ENCODE measurements at regions not wholly inside any gene's neighbourhood (a gene's known extent, or its start where the extent isn't known, plus 50 kb on each side); places are given as distances from the start of the nearest gene placed in this dataset.

DNA sequence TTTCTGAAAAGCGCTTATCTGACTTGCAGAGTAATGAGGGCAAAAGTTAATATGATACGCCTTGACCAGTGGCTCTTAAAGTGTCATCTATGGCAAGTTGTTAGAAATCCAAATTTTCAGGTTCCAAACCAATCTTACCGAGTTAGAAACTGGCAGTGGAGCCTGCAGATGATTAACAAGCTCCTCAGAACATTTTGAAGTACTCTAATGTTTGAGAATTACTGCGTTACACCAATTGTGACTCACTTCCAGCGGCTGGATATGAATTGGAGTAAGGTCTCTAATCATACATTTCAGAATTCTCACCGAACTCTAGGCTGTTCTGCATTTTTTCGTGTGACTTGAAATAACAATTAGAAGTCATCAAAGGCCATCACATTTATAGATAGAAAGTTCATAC is 73.5 kb upstream of the TMPRSS15 start:
- TF ChIP-seq POLR2A (IDR thresholded peaks at IDR 0.05): no peak
- TF ChIP-seq, protein P1, sequence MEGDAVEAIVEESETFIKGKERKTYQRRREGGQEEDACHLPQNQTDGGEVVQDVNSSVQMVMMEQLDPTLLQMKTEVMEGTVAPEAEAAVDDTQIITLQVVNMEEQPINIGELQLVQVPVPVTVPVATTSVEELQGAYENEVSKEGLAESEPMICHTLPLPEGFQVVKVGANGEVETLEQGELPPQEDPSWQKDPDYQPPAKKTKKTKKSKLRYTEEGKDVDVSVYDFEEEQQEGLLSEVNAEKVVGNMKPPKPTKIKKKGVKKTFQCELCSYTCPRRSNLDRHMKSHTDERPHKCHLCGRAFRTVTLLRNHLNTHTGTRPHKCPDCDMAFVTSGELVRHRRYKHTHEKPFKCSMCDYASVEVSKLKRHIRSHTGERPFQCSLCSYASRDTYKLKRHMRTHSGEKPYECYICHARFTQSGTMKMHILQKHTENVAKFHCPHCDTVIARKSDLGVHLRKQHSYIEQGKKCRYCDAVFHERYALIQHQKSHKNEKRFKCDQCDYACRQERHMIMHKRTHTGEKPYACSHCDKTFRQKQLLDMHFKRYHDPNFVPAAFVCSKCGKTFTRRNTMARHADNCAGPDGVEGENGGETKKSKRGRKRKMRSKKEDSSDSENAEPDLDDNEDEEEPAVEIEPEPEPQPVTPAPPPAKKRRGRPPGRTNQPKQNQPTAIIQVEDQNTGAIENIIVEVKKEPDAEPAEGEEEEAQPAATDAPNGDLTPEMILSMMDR (IDR thresholded peaks at IDR 0.05 in 8 of 11, conservative IDR thresholded peaks at IDR 0.05 in 3 of 11): no peak
- no peak for TF ChIP-seq POLR2AphosphoS5 (IDR thresholded peaks at IDR 0.05)
